Fibroblast of lung (primary cell): ENCODE measurements at regions not wholly inside any gene's neighbourhood (a gene's known extent, or its start where the extent isn't known, plus 50 kb on each side); places are given as distances from the start of the nearest gene placed in this dataset.

ENCODE experiments used
- DNase-seq, 2 donors: peaks; one replicate each; pipeline versions ENCODE4 v3.0.0 to v3.0.0-alpha.2; 2010; ENCODE audit warnings: low read depth in 2 of 2
- H2AFZ ChIP-seq: 2 replicates; pipeline ENCODE4 v1.5.1; 2012; ENCODE audit warnings: low read length, control low read depth, inconsistent platforms
- H3K27ac ChIP-seq: 2 replicates; pipeline ENCODE4 v1.5.1; 2011; ENCODE audit warnings: low read length, control low read depth; ENCODE audit not compliant: insufficient read depth
- H3K27me3 ChIP-seq: 2 replicates; pipeline ENCODE4 v1.5.1; 2011; ENCODE audit warnings: mild to moderate bottlenecking, low read length; ENCODE audit not compliant: control insufficient read depth, insufficient read depth
- H3K36me3 ChIP-seq: 2 replicates; pipeline ENCODE4 v1.5.1; 2011; ENCODE audit warnings: low read length; ENCODE audit not compliant: control insufficient read depth, insufficient read depth
- H3K4me1 ChIP-seq: 2 replicates; pipeline ENCODE4 v1.5.1; 2011; ENCODE audit warnings: low read length; ENCODE audit not compliant: control insufficient read depth, insufficient read depth; ENCODE audit errors: extremely low read depth
- H3K4me2 ChIP-seq: 2 replicates; pipeline ENCODE4 v1.5.1; 2011; ENCODE audit warnings: low read length, control low read depth; ENCODE audit not compliant: insufficient read depth; ENCODE audit errors: extremely low read depth
- H3K4me3 ChIP-seq, 4 experiments: fragments of 200-600 bp in 1 of 4; sonication (generic) in 1 of 4; replicated peaks in 1 of 4; 2 replicates each; pipeline ENCODE4 v1.5.1; 2011 to 2016; ENCODE audit warnings: low read length in 4 of 4, low read depth in 3 of 4, mild to moderate bottlenecking in 3 of 4, control low read depth in 2 of 4, inconsistent platforms in 1 of 4, mixed read lengths in 1 of 4; ENCODE audit not compliant: insufficient read depth in 1 of 4; ENCODE audit errors: control extremely low read depth in 1 of 4
- H3K79me2 ChIP-seq: 2 replicates; pipeline ENCODE4 v1.5.1; 2012; ENCODE audit warnings: mild to moderate bottlenecking, low read length, inconsistent platforms; ENCODE audit not compliant: control insufficient read depth, insufficient read depth
- H3K9ac ChIP-seq: 2 replicates; pipeline ENCODE4 v1.5.1; 2011; ENCODE audit warnings: mild to moderate bottlenecking, low read length, control low read depth; ENCODE audit not compliant: insufficient read depth
- H3K9me3 ChIP-seq: 2 replicates; pipeline ENCODE4 v1.5.1; 2012; ENCODE audit warnings: low read depth, low read length; ENCODE audit not compliant: control insufficient read depth, insufficient read depth
- H4K20me1 ChIP-seq: 2 replicates; pipeline ENCODE4 v1.5.1; 2011; ENCODE audit warnings: low read length; ENCODE audit not compliant: control insufficient read depth, insufficient read depth; ENCODE audit errors: extremely low read depth
- CTCF ChIP-seq, 2 donors: IDR thresholded peaks in 1 of 2; conservative IDR thresholded peaks in 1 of 2; 1 replicate in 1 of 2; 2 replicates in 1 of 2; pipeline ENCODE4 v1.5.1; 2011 to 2012; ENCODE audit warnings: low read length in 2 of 2, control low read depth in 1 of 2, inconsistent platforms in 1 of 2, low read depth in 1 of 2, mild to moderate bottlenecking in 1 of 2
- EZH2 ChIP-seq: IDR thresholded peaks from 2 replicates; pipeline ENCODE4 v1.5.1; 2012; ENCODE audit warnings: low read length, control low read depth, mild to moderate bottlenecking; ENCODE audit errors: missing control alignments

DNA sequence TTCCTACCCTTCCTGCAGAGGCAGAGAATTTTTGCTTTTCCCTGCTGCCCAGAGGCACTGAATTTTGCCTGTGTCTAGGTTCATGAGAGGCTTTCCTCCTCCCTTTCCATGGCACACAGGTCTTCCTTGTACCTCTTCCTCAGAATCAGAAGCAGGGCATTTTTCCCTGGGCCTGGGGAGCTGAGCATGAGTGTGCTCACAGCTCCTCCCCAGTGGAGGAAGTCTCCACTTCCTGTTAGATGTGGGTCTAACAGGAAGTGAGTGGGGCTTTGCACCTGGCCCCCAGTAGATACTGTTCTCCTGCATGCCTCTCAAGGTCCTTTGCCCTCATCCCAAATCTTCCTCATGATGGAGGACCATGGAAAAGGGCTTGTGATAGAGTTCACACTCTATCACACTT, 297.2 kb upstream of the FIGN start:
- no peak overlapping the region for H3K9ac ChIP-seq
- no peak overlapping the region for H3K27ac ChIP-seq
- H3K27me3 ChIP-seq = no peaks in the 10 kb centered on the region
- no peaks in the 10 kb centered on the region for H3K9me3 ChIP-seq
- H2AFZ ChIP-seq = no peak overlapping the region
- no peaks in the 10 kb centered on the region for H4K20me1 ChIP-seq
- no peaks in the 10 kb centered on the region for H3K4me1 ChIP-seq
- DNase-seq = no peak
- H3K4me2 ChIP-seq = no peak overlapping the region
- TF ChIP-seq EZH2 (no peak), CTCF (conservative IDR thresholded peaks at IDR 0.05 in 1 of 2, IDR thresholded peaks at IDR 0.05 in 1 of 2; ENCODE audit: low read depth in 1 of 2, low read length in 2 of 2) (no peak)
- H3K79me2 ChIP-seq = no peaks in the 10 kb centered on the region
- no peak overlapping the region for H3K4me3 ChIP-seq
- H3K36me3 ChIP-seq = no peaks in the 10 kb centered on the region

DNA sequence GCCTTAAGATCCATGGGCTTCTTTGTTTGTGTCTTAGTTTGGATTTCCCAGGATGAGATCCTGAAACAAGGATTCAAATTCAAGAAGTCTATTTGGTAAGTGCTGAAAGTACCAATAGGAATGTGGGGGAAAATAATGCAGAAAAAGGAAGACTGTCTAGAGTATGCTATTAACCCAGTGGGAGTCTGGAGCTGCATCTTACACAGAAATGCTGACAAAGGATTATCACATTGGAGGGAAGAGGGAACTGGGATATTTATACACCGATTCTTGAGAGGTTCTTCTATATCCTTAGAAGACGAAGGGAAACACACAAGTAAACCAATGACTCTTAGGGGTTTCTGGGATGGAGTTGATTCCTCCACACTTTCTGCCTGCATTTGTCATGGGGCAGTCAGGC, 294.8 kb upstream of the FIGN start:
- no peak for TF ChIP-seq EZH2
- TF ChIP-seq CTCF (conservative IDR thresholded peaks at IDR 0.05 in 1 of 2, IDR thresholded peaks at IDR 0.05 in 1 of 2; ENCODE audit: low read depth in 1 of 2, low read length in 2 of 2) = no peak
- Histone ChIP-seq H3K9ac (no peak overlapping the region), H3K9me3 (no peaks in the 10 kb centered on the region), H3K36me3 (no peaks in the 10 kb centered on the region), H3K4me1 (no peaks in the 10 kb centered on the region), H4K20me1 (no peaks in the 10 kb centered on the region), H3K27me3 (no peaks in the 10 kb centered on the region), H3K79me2 (no peaks in the 10 kb centered on the region), H2AFZ (no peak overlapping the region), H3K27ac (no peak overlapping the region), H3K4me2 (no peak overlapping the region), H3K4me3 (no peak overlapping the region)
- no peak for DNase-seq

- Histone ChIP-seq H3K4me3 (no peak overlapping the region), H3K9ac (no peak overlapping the region), H3K4me2 (no peak overlapping the region), H3K79me2 (no peaks in the 10 kb centered on the region), H3K9me3 (no peaks in the 10 kb centered on the region), H4K20me1 (no peaks in the 10 kb centered on the region), H3K27ac (no peak overlapping the region), H3K36me3 (no peaks in the 10 kb centered on the region), H3K27me3 (no peaks in the 10 kb centered on the region), H2AFZ (no peak overlapping the region), H3K4me1 (no peaks in the 10 kb centered on the region)
- TF ChIP-seq CTCF (conservative IDR thresholded peaks at IDR 0.05 in 1 of 2, IDR thresholded peaks at IDR 0.05 in 1 of 2; ENCODE audit: low read depth in 1 of 2, low read length in 2 of 2) (no peak), EZH2 (no peak)
- DNase-seq = peak; percentile 8 to 83
These were observed 293.2 kb upstream of the FIGN start for GRCh38 chr2:164028814-164029534.
